UCSD-AML1 (cell line): ENCODE measurements at regions not wholly inside any gene's neighbourhood (a gene's known extent, or its start where the extent isn't known, plus 50 kb on each side); places are given as distances from the start of the nearest gene placed in this dataset.

ENCODE experiments used
- DNase-seq: peaks from one replicate; lab custom pipeline; 2025; ENCODE audit not compliant: unreplicated experiment; lab: John Stamatoyannopoulos, UW

DNA sequence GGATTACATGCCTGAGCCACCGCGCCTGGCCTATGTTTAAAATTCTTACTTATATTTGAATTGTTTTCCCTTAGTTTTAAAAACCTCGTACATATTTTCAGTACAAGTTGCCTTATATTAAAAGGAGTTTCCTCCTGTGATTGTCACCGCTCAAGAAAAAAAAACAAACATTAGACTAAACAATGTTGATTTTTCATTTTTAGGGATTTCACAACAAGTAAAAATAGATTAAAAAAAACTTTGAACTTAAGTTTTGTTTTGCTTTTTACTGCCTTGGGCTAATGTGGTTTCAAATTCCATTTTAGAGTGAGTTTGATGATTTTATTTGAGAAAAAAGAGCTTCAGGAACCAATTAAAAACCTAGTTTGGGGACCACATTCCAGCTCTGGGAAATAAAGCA is 1196.6 kb upstream of the CDH18 start:
- no peak for DNase-seq

- DNase-seq, result peak; percentile 5
Measured at GRCh38 chr5:21181609-21182125, 1193.7 kb upstream of the CDH18 start.

DNA sequence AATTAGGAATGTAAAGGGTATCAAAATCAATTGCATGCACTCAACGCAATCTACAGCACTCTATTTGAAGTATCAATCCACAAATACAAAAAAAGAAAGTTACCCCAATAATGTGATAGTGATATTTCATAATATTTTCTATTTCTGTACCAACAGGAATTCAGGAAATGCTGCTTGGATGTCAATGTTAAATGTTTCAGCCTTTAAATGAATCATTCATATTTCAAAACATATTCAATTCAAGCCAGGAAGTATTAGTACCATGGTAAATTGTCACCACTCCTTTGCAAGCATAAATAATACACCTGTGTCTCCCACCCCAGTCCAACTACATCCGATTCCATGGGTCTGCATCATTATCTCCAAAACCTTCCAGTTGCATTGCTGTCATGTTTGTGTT is 1185.5 kb upstream of the CDH18 start:
- no peak for DNase-seq

DNA sequence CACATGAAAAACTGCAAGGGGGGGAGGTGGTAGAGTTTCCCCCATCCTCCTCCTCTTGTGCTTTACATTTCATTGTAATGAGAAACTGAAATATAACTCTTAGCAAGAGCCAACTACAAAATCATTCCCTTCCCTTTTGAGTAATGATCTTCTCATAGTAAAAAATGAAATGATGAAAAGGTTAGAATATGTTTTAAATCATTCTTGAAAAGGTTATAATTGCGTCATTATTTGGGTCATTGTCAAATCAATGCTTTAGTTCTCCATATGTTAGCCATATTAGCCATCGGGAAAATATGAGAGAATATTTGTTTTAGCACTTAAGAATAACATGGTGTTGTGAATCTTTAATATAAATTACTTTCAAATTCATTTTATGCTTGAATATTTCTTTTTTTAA is 1185.0 kb upstream of the CDH18 start:
- DNase-seq, result no peak

DNA sequence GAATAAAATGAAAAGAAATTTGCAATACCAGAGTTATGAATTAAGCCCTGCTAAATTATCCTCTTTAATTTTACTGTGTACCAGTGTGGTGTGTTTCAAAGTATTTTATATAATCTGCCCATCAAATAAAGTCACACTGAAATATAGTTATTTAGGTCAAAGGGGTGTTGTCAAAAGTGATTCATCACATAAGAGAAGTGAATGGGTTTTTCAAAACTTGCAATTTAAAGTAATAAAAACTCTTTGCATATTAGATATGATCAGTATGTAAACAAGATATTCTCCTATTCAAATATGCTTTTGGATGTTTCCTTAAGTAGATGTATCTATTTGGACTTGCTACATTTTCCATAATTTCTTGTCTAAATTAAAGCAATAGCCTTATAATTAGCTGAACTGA is 1183.0 kb upstream of the CDH18 start:
- no peak for DNase-seq

DNA sequence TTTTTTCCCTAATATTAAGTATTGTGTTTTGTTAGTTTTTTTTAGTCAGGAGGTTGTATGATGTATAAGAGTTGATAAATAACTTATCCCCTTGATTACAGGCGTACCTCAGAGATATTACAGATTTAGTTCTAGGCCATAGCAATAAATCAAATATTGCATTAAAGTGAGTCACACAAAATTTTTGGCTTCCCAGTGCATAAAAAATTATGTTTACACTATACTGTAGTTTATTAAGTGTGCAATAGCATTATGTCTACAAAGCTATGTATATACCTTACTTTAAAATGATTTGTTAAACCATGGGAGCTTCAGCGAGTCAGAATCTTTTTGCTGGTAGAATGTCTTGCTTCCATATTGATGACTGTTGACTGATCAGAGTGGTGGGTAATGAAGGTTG is 1180.6 kb upstream of the CDH18 start:
- DNase-seq, result no peak

DNA sequence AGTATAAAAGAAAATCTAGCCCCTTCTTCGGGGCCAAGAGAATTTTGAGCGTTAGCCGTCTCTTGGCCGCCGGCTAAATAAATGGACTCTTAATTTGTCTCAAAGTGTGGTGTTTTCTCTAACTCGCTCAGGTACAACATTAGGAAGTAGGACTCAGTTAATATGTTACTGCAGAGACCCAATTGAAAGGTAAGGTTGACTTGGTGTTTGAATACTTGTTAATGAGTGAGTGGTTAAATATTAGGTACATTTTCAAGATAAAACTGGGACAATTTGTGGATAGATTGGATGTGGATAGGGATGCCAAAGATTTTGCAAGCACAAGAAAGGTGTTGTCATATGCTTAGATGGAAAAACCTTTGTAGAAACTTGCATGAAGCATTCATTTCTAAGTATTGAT is 1177.3 kb upstream of the CDH18 start:
- no peak for DNase-seq

DNA sequence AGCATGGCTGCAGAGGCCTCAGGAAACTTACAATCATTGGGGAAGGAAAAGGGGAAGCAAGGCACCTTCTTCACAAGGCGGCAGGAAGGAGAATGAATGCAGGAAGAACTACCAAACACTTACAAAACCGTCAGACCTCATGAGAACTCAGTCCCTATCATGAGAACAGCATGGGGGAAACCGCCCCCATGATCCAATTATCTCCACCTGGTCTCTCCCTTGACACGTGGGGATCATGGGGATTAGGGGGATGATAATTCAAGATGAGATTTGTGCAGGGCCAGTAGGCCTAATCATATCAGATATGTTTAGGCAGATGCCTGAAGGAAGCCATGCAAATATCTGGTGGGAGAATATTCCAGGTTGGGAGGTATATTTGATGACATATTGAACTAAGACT is 1176.4 kb upstream of the CDH18 start:
- no peak for DNase-seq

- no peak for DNase-seq
Measured at GRCh38 chr5:21159510-21160059, 1171.6 kb upstream of the CDH18 start.

DNA sequence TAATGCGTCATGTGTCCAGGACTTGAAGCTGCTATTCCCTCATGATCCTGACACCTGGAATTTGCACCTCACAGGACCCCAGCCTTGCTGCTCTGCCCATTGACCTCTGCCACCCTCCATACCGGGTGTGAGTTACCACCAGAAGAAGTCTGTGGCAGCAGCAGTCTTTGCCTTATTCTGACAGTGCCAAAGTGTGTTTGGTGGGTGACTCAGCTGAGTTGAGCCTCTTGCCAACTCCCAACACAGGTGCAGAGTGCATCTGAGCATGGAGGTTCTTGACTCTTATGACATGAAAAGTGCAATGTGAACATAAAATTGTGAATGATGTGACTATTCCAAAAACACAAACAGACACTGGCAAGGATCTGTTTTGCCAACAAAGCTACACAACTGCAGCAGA is 1166.5 kb upstream of the CDH18 start:
- no peak for DNase-seq

GRCh38 chr5:21152611-21153010 is 1164.6 kb upstream of the CDH18 start:
- DNase-seq, result no peak

- DNase-seq, result peak; percentile 2
Measured at GRCh38 chr5:21145376-21145775, 1157.4 kb upstream of the CDH18 start.

DNA sequence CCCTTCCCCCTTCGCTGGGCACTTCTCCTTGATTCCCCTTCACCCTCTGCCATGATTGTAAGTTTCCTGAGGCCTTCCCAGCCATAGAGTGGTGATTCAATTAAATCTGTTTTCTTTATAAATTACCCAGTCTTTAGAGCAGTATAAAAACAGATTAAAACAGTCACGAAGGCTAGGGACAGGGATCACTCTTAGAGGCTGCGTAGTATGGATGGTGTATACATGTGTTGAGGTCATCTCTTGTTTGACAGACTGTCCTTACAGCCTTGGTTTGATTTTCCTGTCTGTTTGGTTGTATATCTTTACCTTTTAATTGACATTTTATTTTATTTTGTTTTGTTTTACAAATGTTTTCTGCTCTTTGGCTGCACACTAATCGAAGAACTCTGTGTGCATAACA is 1155.7 kb upstream of the CDH18 start:
- no peak for DNase-seq

DNA sequence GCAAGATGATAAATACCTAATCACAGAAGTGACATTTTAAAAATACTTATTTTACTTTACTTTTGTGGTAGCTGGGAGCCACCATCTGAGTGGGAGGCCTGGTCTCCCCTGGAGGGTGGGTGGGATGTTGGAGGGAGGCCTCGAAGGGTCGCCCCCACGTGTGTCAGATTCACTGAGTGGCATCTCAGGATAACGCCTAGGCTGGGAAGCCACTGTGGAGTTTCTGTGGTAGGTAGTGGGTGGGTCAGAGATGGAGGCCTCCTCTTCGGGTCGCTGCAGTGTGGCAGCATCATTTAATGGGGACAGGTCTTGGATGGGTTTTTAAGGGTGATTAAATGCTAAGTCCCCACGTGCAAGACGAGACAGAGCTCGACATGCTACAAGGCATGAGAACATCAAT is 1154.8 kb upstream of the CDH18 start:
- peak; percentile 2 for DNase-seq

- DNase-seq, result no peak
Measured at GRCh38 chr5:21140987-21141386, 1153.0 kb upstream of the CDH18 start.

GRCh38 chr5:21126236-21126635 is 1138.2 kb upstream of the CDH18 start:
- DNase-seq, result no peak

- no peak for DNase-seq
Measured at GRCh38 chr5:21125238-21125983, 1137.4 kb upstream of the CDH18 start.

GRCh38 chr5:21121213-21121612 is 1133.2 kb upstream of the CDH18 start:
- DNase-seq, result no peak

DNA sequence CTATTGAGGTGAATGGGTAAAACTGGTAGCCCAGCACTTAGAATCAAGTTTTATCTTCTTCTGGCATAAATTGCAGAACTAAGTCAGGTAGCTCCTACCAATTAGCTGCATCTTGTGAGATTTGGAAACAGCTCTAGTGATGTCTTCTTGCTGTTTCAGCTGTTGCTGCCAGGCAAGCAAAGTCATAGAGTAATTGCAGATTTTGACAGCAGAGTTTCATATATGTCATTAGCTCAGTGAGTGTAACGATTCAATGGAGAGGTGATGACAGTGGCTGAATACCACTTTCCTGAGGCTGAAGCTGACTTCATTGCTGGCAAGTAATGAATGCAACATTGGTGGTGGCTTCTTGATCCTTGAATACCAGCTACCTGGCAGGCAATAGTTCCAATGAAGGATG is 1109.7 kb upstream of the CDH18 start:
- no peak for DNase-seq

DNA sequence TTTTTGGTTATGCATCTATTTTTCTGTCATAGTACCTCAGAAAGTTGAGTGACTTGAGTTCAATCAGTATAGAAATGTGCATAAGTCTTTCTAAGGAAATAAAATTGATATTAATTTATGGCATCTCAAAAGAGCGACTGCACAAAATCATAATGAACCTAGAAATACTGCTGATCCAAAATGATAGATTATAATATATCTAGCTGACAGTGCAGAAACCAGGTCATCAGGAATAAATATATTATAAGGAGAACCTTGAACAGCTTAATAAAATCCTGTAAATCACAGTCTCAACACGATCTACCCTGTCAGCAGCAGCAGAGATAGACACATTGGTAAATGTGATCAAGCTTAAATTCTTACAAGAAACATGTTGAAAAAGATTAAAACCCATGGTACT is 1106.6 kb upstream of the CDH18 start:
- no peak for DNase-seq

DNA sequence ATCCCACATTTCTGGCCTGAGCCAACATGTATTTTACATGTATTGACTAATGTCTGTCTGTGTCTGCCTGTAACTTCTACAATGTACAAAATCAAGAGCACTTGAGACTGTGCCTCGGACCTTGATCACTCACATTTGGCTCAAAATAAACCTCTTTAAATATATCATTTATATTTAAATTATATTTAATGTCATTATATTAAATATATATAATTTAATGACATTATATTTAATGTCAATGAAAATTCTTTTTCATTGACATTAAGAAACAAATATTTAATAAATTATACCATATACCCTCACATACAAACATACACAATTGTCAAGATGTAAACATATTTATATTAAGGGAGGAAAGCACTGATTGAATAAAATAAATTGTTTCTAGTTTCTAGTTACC is 1099.8 kb upstream of the CDH18 start:
- DNase-seq, result no peak

GRCh38 chr5:21085791-21086190 is 1097.8 kb upstream of the CDH18 start:
- DNase-seq, result no peak

- no peak for DNase-seq
Measured at GRCh38 chr5:21071986-21072385, 1084.0 kb upstream of the CDH18 start.
